ENCODE measurements at regions not wholly inside any gene's neighbourhood (a gene's known extent, or its start where the extent isn't known, plus 50 kb on each side); places are given as distances from the start of the nearest gene placed in this dataset.

DNA sequence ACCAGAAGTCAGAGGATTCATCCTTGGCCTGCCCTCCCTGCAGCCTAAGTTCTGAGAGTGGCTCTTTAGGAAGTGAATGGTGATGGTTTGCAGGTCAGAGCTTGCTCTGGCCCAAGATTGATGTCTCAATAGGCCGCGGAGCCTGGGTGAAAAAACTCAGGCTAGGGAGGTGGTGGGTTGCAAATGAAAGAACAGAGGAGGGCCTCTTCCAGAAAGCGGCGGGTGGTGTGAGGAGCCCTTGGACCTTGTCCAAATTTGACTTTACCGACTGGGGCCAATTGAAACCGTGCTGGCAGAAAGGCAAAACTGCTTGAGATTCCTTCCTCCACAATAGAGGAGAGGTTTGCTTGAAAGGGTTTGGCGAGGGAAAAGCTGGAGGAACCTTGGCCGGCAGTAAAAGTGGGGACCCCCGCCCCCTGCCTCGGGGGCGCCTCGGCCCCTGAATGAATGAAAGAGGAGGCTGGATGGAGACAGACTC lies 331.3 kb downstream of the SEC14L1 start:
- TF ChIP-seq, protein P1, sequence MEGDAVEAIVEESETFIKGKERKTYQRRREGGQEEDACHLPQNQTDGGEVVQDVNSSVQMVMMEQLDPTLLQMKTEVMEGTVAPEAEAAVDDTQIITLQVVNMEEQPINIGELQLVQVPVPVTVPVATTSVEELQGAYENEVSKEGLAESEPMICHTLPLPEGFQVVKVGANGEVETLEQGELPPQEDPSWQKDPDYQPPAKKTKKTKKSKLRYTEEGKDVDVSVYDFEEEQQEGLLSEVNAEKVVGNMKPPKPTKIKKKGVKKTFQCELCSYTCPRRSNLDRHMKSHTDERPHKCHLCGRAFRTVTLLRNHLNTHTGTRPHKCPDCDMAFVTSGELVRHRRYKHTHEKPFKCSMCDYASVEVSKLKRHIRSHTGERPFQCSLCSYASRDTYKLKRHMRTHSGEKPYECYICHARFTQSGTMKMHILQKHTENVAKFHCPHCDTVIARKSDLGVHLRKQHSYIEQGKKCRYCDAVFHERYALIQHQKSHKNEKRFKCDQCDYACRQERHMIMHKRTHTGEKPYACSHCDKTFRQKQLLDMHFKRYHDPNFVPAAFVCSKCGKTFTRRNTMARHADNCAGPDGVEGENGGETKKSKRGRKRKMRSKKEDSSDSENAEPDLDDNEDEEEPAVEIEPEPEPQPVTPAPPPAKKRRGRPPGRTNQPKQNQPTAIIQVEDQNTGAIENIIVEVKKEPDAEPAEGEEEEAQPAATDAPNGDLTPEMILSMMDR (IDR thresholded peaks at IDR 0.05; ENCODE audit: insufficient read depth, low read length, poor library complexity, severe bottlenecking) = no peak
- TF ChIP-seq EZH2phosphoT487 (conservative IDR thresholded peaks at IDR 0.05; ENCODE audit: low read length) = no peak
